ENCODE measurements at regions not wholly inside any gene's neighbourhood (a gene's known extent, or its start where the extent isn't known, plus 50 kb on each side); places are given as distances from the start of the nearest gene placed in this dataset.

- TF ChIP-seq POLR2A (IDR thresholded peaks at IDR 0.05) = no peak
- TF ChIP-seq, protein P1, sequence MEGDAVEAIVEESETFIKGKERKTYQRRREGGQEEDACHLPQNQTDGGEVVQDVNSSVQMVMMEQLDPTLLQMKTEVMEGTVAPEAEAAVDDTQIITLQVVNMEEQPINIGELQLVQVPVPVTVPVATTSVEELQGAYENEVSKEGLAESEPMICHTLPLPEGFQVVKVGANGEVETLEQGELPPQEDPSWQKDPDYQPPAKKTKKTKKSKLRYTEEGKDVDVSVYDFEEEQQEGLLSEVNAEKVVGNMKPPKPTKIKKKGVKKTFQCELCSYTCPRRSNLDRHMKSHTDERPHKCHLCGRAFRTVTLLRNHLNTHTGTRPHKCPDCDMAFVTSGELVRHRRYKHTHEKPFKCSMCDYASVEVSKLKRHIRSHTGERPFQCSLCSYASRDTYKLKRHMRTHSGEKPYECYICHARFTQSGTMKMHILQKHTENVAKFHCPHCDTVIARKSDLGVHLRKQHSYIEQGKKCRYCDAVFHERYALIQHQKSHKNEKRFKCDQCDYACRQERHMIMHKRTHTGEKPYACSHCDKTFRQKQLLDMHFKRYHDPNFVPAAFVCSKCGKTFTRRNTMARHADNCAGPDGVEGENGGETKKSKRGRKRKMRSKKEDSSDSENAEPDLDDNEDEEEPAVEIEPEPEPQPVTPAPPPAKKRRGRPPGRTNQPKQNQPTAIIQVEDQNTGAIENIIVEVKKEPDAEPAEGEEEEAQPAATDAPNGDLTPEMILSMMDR (IDR thresholded peaks at IDR 0.05) = no peak
Measured at GRCh38 chr14:71231521-71232393, 324.5 kb downstream of the PCNX1 start.

Data from body of pancreas (tissue), 4 donors.